IPS DF 4.7 (cell line): ENCODE measurements at regions not wholly inside any gene's neighbourhood (a gene's known extent, or its start where the extent isn't known, plus 50 kb on each side); places are given as distances from the start of the nearest gene placed in this dataset.

Experiments
- DNase-seq: peaks from one replicate; pipeline ENCODE4 v3.0.0-alpha.2; 2013; ENCODE audit warnings: low spot score; ENCODE audit errors: extremely low read depth

DNA sequence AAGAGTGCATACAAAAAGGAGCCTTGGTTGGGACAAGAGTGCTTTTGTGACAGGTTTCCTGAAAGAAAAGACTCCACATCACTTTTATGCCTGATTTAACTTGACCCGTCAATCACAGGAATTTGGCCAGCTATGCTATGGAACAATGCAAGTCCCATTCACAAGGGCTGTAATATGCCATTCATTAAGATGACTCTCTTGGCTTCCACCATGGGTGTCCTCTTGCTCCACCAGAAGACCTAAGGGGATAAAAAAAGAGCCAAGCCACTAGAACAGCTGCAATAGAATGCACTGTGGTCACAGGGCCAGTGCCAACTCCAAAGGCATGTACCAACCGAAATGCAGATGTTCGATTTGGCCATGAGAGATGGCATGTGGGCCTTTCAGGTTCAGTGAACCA, 480.1 kb upstream of the MPDZ start:
- DNase-seq: no peak

DNA sequence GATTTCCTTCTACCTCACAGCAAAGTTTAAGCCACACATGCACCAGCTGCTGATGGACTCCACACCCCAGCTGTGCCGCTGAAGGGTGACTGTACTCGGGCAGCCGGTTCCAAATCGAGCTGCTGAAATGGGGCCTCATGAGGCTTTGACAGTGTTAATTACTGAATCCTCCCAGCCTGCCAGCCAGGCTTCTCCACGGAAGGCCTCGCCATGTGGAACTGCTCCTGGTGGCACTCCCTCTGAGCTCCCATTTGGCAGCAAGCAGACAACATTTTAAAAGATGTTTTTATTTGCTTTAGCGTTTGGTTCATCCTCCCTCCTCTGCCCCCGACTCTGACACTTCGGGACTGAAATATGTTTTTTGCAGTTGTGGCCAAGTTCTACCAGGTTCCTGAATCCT, 479.4 kb upstream of the MPDZ start:
- no peak for DNase-seq

DNA sequence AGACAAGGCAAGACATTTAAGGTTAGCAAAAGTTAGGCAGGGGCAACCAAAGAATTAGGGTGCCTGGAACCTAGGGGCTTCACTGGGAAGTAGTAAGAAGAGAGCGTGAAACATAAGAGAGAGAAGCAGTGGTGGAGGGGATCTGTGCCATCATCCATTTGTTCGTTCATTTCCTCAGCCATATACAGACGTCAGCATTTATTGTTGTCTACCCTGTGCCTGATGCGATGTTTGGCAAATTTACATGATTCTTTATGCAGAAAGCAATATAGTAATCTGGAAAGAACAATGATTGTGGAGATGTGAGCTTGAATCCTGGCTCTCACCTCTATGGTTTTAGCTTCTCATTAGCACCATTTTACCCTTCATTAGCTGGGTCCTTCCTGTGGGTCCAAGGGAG, 477.5 kb upstream of the MPDZ start:
- no peak for DNase-seq

DNA sequence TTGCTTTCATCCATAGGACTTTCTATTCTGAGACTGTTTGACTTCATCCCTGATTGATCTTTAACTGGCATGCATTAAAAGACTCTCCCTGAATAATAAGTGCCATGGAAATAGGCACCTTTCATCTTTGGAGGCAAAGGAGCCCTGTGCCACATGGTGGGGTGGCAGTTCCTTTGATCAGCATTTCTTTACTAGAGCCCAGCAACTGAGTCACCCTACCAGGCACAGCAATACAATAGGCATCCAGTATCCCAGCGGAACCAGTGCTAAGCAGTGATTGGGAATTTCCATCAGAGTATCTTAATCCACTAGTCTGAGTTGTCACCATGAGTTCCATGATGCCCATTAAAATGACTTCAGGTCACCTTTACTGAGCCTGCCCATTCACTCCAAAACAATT, 476.1 kb upstream of the MPDZ start:
- no peak for DNase-seq

DNA sequence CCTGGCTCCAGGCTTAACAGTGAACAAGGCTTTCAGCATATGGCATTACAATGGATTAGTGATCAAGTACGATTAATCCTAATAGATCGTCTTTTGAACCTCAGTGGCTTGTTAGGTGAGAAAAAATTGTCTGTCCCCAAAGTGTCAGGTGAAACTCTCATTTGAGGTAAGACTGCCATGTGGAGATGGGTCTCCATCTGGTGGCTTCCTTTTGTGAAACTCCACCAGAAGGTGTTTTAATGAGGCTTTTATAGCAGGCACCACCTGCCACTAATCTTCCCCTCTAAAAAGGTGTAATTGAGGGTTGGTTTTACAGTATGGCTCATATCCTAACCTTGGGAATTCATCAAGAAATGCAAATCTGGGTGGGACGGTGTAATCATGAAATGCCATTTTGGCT, 471.1 kb upstream of the MPDZ start:
- peak; percentile 5 for DNase-seq

DNA sequence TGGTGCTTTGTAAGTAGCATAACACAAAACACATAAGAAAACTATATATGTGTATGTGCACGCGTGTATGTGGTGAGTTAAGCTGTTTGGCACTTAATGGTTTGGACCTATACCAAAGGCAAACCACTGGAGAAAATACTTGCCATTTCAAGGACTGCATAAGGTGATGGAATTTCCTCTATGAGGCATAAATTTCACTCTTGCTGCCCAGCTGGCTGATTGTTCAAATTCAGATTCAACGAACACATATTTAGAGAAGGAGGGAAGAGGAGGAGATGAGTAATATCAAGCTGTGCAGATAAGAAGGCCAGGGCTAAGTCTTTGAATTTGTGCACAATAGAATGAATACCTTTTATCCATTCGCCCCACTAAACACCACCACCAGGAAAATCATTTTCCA, 470.6 kb upstream of the MPDZ start:
- no peak for DNase-seq

DNA sequence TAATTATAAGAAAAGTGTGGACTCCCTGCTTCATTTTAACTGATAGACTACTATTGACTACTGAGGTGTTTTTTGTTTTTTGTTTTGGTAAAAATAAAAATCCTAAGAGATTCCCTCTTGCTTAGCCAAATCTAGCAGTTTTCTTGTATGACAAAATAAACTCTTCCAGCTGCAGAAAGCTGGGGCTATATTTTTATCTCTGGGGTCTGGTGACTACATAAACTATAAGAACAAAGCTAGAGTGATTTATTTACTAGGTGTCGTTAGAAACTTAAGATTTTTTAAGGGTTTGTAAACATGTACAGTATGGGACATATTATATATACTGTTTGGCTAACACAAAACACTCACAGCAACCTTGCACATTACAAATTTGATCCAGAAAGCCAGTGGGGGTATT, 467.4 kb upstream of the MPDZ start:
- no peak for DNase-seq

DNA sequence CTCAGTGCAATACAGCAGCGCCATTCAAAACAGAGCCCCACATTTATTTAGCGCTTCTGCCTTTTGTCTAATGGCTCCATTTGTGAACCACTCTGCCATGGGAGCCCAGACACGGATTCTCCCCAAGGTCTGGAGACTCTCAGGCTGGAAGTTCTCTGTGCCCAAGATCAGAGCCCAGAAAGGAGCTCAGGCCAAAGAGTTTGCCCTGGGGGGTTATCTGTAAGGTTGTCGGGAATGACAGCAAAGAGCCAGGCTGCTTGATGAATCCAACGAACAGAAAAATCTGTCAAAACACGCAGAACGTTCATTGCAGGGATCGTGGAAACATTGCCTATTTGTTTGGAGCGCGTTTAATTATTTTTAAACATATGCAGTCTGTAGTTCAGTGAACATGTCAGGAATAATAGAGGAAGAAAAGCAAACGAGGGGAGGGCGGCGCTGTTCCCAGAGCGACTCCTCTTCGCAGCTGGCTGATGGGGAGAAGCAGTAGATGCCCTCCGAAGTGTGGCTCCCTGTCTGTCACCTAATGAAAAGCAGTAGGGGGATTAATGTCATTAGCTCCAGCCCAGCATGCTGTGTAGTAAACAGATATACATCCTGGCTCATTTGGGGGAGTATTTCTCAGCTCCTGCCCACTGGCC, 464.9 kb upstream of the MPDZ start:
- DNase-seq: no peak

DNA sequence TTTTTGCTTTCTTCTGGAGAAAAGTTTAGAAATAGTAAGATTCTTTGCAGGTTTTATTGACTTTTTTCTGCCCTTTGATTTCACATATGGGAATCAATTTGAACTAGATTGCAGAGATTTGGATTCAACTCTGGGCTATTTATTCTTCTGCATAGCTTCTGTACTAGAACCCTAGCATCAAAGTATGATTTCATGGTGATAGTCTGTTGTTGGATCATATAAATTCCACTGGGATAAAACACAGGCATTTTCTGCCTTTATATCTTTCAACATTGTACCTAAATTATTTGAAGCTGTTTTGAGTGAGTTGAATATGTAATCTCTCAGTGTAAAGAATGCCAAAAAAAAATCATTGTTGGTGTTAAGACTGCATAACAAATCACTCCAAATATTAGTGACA, 458.4 kb upstream of the MPDZ start:
- DNase-seq: no peak

DNA sequence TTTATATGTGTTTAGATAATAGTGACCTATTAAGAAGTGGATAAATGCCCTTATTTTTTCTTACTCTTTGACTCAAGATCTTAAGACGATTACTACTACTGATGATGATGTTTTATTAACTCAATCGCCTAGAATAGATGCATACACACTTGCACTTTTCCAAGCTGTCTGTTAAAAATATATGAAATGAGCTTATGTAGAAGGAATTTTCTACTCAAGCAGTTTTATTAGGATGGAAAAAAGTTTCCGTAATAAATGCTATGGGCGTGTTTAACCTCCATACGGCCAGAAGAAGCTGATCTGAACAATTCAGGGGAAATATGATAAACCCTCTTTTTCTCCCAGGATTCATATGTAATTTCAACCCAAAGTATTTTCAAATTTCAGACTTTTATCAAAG, 455.7 kb upstream of the MPDZ start:
- DNase-seq: no peak

DNA sequence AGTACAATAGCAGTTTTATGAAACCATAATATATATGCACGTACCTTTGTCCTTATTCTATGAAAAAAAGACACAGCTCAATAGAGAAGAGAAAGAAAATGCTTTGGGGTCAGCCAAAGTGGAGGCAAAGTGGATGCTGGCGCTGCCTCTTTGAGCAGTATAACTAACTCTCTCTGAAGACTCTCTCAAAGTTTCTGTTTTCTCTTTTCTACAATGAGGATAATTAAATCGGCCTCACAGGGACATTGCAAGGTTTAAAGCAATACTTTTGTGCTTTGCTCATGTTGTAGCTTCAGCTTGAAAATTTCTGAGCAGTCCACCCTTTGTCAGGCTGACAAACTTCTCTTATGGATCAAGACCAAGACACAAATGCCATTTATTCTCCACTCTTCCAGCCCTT, 455.1 kb upstream of the MPDZ start:
- no peak for DNase-seq

DNA sequence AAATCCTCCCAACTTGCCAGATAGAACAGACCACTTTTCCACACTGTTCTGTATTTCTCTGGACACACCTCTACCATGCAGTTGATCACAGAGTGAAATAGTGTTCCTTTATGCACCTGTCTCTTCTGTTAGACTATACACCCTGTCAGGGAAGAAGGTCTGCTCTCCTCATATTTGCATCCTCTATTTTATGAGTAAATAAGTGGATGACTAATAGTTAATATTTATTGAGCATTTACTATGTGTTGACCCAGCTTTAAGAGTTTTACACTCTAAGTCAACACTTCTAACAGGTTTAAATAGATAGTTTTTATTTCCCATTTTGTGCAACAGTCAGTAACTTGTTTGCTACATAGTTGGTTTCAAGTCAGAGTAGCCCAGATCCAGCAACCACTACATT, 452.8 kb upstream of the MPDZ start:
- DNase-seq: no peak

DNA sequence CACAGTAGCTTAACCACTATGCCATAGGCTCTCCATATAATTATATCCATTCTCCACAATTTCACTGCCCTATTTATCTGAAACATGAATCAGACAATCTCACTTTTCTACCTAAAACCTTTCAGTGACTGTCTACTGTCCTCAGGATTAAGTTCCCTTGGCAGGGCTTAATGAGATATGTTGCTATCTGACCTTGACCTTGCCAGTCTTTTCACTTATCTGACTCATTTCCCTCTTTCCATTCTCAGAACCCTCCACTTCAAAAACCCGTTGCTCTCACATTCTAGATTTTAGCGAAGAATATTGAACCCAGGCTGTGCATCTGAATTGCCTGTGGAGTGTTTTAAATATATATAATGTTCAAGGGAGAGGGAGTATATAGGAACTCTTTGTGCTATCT, 452.1 kb upstream of the MPDZ start:
- no peak for DNase-seq

DNA sequence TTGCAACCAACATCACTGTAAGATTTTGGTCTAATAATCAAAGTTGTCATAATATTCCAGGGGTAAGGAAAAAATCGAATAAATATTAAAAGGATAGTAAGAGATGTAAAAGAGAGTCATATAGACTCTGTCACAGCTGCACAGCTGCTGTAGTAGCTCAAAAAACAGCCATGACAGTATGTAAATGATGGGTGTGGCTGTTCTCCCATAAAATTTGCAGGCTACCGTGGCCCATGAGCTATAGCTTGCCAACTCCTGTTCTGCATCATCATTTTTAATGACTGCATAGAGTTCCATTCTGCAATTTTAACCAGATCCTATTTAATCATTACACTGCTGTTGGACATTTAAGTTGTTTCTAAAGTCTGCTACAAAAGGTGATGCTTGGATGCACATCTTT, 450.5 kb upstream of the MPDZ start:
- no peak for DNase-seq

DNA sequence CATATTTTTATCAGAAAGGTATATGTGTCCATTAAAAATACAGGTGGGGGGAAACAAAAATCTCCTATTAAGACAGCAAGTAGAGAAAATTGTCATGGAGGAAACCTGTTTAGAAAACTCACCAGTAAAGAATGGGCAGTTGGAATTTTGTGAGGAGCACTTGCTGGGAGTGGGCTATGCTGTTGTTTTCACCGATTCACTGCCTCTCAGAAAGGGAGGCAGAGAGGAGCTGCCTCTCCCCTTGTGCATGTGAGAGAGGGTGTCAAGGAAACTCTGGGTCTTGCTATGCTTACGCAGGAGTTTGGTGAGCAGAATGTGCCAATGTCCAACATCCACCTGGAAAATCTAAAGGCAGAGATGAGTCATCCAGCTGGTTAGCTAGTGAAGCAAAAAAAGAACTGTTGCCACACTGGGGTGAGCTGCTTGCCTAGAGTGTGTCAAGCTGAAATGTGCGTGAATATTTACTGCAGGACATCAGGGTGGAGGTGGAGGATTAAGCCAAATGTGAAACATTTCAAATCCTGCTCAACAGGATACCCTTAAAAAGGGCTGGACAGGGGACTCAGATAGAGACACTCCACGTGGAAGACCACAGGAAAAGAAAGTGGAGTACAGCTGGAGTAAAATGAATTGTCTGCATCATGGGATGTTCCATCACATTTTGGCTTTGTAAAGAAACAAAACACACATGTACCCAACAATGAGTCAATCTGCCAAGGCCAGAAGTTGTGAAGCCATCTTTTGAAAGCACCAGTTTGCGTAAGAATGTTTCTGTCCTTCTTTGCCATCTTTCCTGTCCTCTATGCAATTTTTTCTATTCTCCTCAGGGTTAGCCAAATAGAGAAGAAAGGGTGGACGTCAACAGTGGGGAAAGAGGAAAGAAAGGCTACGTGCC, 449.7 kb upstream of the MPDZ start:
- no peak for DNase-seq

DNA sequence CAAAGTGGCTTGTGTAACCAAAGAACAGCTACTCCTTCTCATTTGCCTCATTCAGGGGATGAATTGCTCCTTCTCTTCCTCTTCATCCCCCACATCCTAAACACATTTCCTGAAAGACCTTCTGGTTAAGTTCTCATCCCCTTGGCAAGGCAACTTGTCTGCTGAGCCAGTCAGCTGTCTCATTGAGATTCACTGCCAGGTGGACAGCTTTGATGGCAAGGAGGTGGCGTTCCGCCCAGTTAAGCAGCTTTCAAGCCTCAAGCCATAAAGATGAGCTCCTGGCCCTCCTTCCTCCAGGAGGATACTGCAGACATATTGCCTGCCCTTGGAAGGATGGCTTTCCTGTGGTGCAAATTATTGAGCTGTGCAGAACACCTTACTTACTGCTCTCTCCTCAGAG, 448.6 kb upstream of the MPDZ start:
- no peak for DNase-seq

DNA sequence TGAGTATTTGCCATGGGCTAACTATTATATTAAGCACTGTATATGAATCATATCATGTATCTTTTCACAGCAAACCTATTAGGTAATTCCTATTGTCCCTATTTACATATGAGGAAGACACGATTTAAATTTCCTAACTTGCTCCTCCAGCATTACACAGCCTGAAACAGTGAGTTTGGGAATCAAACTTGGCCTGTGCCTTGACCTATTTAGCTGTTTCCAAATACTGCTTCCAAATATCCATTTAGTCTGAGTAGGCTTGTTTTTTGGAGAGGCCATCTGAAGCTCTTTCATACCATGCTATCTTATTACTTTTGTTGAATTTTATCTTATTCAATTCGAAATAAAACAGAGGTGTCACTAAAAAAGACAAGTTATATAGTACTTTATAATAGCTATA, 447.3 kb upstream of the MPDZ start:
- DNase-seq: no peak

DNA sequence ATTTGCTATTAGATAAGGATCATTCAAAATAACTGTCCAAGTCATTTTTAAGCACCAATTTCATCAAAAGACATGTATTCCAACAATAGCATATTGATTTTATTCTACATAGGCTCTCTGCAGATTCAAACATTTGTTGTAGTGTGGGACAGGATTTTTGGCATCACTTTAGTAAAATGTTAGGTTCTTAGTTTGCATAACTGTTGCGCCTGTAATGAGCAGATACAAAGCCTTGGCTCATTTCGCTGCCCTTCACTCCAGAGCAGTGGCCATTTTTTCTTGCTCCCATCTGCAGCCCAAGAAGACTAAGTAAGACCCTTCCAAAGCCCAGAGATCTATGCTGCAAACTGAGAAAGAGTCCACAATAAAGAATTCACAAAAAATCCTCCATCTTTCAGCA, 446.0 kb upstream of the MPDZ start:
- DNase-seq: no peak

DNA sequence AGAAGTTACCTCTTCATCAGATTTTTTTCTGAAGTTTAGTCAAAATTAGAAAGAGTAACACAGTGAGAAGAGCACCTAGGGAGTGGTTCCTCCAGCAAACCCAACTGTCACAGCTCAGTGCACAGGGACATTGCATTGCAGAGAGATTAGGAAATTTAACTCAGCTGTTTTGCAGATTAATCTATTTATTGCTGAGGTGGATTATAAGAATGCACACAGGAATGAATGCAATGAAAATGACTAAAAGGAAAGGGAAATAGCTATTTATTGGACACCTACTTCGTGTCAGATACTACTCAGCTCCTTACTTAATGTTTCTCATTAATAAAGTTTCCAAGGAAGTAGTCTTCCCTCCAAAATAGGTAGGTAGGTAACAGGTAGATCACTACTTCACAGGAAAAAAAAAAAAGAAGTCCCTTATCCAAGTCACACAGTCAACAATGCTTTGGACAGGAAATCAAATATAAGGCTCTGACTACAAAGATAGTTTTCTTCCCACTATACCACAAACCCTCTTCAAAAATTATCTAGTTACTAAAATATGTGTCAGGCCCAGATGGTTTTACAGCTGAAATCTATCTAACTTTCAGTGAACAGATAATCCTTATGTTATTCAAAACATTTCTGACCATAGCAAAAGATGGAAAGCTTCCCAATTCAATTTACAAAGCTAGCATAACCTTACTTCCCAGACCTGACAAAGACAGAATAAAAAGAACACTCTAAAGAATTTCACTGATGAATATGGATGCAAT, 442.2 kb upstream of the MPDZ start:
- DNase-seq: no peak

DNA sequence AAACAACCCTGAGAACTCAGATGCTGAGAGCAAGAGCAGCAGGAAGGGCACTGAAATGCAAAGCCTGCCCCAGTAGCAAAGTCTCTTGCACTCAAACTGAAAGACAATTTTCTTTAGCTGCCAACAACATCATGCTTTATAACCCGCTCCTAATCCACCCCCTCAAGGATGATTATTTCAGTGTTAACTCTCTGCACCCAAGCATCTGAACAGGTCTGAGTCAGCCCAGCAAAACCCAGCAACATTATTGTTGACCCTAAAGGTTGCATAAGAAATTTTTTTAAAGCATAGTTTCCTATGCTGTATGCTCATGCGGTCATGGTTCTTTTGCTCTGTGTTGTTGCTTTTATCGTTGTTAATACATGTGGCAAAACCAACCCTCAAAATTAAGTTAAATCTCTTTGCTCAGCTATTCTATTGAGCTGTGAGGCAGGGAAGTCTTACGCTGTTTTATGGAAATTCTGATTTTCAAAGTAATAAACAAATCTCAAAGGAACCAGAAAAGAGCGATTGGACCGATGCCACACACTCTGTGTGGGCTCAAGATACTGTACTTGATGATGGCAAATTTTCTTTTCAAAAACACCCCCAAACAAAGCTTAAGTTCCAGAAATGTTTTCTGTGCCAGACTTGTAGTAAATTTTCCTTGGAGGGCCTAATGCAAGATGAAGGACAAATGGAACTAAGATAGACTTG, 440.6 kb upstream of the MPDZ start:
- no peak for DNase-seq

DNA sequence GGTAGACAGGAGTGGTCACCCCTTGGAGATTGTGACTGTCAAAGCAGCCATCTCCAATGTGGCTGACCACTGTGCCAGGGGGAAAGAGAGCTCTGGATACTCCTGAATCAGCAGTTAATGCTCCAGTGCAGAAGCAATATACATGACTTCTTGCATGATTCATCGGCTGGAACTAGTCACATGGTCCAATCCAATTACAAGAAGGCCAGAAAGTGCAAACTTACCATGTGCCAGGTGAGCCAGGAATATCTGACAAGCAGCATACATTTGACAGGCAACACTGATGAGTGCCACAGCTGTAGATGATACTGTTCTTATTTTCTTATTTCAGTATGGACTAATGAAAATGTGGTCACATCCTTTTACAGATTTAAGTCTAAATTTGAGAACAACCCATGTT, 440.0 kb upstream of the MPDZ start:
- no peak for DNase-seq

DNA sequence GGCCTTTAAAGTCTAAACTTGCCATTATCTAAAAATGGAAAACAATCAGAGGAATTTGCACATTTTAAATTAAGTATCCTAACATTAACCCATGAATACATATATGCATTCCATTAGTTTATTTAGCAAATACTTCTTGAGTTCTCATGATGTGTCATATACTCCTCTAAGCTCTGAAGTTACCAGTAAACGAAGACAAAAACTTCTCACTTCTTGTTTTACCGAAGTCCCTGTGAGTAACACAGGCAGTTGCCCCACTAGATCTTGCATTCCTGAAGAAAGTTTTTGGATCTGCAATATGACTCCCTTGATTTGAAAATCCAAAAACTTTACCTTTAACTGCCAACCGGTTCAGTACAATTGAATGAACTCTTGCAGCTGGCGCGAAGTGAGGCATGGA, 439.0 kb upstream of the MPDZ start:
- DNase-seq: no peak
